T-cell (primary cell): ENCODE measurements at regions not wholly inside any gene's neighbourhood (a gene's known extent, or its start where the extent isn't known, plus 50 kb on each side); places are given as distances from the start of the nearest gene placed in this dataset.

Experiments
- ATAC-seq, 4 experiments: fragments of 200-7000 bp in 3 of 4; fragments of 150-1000 bp in 1 of 4; cut with Tn5 transposase; replicated peaks in 1 of 4; 1 replicate in 3 of 4; 2 replicates in 1 of 4; pipeline ENCODE4 v1.10.0; 2021; ENCODE audit warnings: moderate library complexity in 3 of 4, mild to moderate bottlenecking in 2 of 4, moderate number of reproducible peaks in 1 of 4
- CTCF ChIA-PET, 2 donors: fragments of 300-600 bp; sonication (Branson Sonifier 250); formaldehyde crosslinking; loops; one replicate each; lab custom pipeline; 2022; ENCODE audit warnings: antibody characterized with exemption in 2 of 2; lab: Charles Lee
- POLR2A ChIA-PET, 2 donors: fragments of 300-600 bp; sonication (Branson Sonifier 250); formaldehyde crosslinking; loops; one replicate each; lab custom pipeline; 2022; ENCODE audit warnings: antibody characterized with exemption in 2 of 2; lab: Charles Lee
- DNase-seq, 35 experiments: peaks; one replicate each; pipeline versions ENCODE4 v3.0.0 to v3.0.0-alpha.2; 2013 to 2023
- H3K27ac ChIP-seq: one replicate; pipeline ENCODE4 v1.5.1; 2013; ENCODE audit warnings: low read length
- H3K27me3 ChIP-seq, 2 experiments: replicated peaks in 1 of 2; 1 replicate in 1 of 2; 2 replicates in 1 of 2; pipeline versions ENCODE4 v1.6.1 to v1.7.0; 2013; ENCODE audit warnings: low read length in 1 of 2, mixed read lengths in 1 of 2; ENCODE audit not compliant: control insufficient read depth in 2 of 2, insufficient read depth in 2 of 2; ENCODE audit errors: extremely low read depth in 1 of 2
- H3K36me3 ChIP-seq, 2 donors: 1 replicate in 1 of 2; 2 replicates in 1 of 2; pipeline versions ENCODE4 v1.6.1 to v1.7.0; 2013; ENCODE audit warnings: low read length in 1 of 2; ENCODE audit not compliant: control insufficient read depth in 2 of 2, insufficient read depth in 1 of 2; ENCODE audit errors: extremely low read depth in 1 of 2
- H3K4me1 ChIP-seq, 2 experiments: 1 replicate in 1 of 2; 2 replicates in 1 of 2; pipeline versions ENCODE4 v1.6.1 to v1.7.0; 2013; ENCODE audit warnings: low read length in 2 of 2, mixed read lengths in 1 of 2; ENCODE audit not compliant: insufficient read depth in 2 of 2, control insufficient read depth in 1 of 2; ENCODE audit errors: extremely low read depth in 1 of 2
- H3K4me3 ChIP-seq, 2 donors: 1 replicate in 1 of 2; 2 replicates in 1 of 2; pipeline versions ENCODE4 v1.5.1 to v1.7.0; 2013; ENCODE audit warnings: mild to moderate bottlenecking in 2 of 2, low read length in 1 of 2, moderate library complexity in 1 of 2; ENCODE audit not compliant: control insufficient read depth in 1 of 2; ENCODE audit errors: extremely low read depth in 1 of 2
- H3K9me3 ChIP-seq: 2 replicates; pipeline ENCODE4 v1.7.0; 2013
- H3K27ac Mint-ChIP-seq, 2 donors: one replicate each; pipeline ENCODE4 v1.8.0; 2020 to 2021; ENCODE audit warnings: mild to moderate bottlenecking in 2 of 2, mixed read lengths in 2 of 2
- H3K27me3 Mint-ChIP-seq, 2 donors: one replicate each; pipeline ENCODE4 v1.8.0; 2021 to 2022; ENCODE audit warnings: mixed read lengths in 2 of 2
- H3K36me3 Mint-ChIP-seq: one replicate; pipeline ENCODE4 v1.8.0; 2021; ENCODE audit warnings: mixed read lengths
- H3K4me1 Mint-ChIP-seq, 3 donors: one replicate each; pipeline ENCODE4 v1.8.0; 2020 to 2022; ENCODE audit warnings: mixed read lengths in 3 of 3, mild to moderate bottlenecking in 1 of 3
- H3K4me3 Mint-ChIP-seq, 3 donors: one replicate each; pipeline ENCODE4 v1.8.0; 2020 to 2022; ENCODE audit warnings: mild to moderate bottlenecking in 3 of 3, mixed read lengths in 3 of 3, moderate library complexity in 3 of 3
- H3K9me3 Mint-ChIP-seq, 3 donors: one replicate each; pipeline ENCODE4 v1.8.0; 2020 to 2022; ENCODE audit warnings: mixed read lengths in 3 of 3
- WGBS: methylation state at CpG from one replicate; pipeline ENCODE4 v1.1.5; 2013; ENCODE audit warnings: missing lambda C conversion rate; ENCODE audit not compliant: insufficient coverage; 5-methylcytosine and 5-hydroxymethylcytosine counted together

DNA sequence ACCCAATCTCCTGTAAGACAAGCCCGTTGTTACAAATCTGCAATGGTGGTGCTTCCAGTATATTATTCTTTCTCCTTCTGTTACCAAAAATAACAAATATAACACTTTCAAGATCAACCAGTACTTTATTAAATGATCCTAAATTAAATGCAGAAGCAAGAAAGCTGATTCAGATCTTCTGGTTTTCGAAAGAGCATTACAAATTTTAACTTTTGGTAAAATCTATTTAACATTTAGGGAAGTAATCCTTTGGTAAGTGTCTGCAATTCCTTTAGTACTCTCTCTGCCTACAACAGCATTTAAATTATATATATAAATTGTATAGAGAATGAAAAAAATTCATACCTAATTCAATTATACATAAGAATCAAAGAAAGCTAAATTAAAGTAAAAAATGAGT lies 198.6 kb upstream of the HMCN1 start:
- no peaks in the 10 kb centered on the region for H3K9me3 ChIP-seq
- Mint-ChIP-seq H3K9me3 (peaks cover 0 to 5% (median 0%) of the 10 kb centered on the region in 3 donors), H3K27ac (no peak overlapping the region), H3K4me1 (peaks cover 6 to 9% (median 8%) of the 10 kb centered on the region in 3 donors), H3K27me3 (peaks cover 2 to 8% of the 10 kb centered on the region in 2 donors), H3K4me3 (no peak overlapping the region), H3K36me3 (no peaks in the 10 kb centered on the region)
- no peaks in the 10 kb centered on the region for H3K27me3 ChIP-seq
- ChIA-PET POLR2A (no interaction called here), CTCF (interaction anchor here in 1 of 2 donors (1.5 kb wide), 1 partner anchor 9 kb away, joined by 7 read pairs; no protein-coding TSS in a partner anchor)
- H3K36me3 ChIP-seq, result no peaks in the 10 kb centered on the region
- DNase-seq (no peak), ATAC-seq (no peak)
- WGBS, result no CpG with 5 or more reads among the region's 2 CpGs
- H3K4me1 ChIP-seq, result no peaks in the 10 kb centered on the region
- H3K27ac ChIP-seq, result no peak overlapping the region
- H3K4me3 ChIP-seq, result no peak overlapping the region

DNA sequence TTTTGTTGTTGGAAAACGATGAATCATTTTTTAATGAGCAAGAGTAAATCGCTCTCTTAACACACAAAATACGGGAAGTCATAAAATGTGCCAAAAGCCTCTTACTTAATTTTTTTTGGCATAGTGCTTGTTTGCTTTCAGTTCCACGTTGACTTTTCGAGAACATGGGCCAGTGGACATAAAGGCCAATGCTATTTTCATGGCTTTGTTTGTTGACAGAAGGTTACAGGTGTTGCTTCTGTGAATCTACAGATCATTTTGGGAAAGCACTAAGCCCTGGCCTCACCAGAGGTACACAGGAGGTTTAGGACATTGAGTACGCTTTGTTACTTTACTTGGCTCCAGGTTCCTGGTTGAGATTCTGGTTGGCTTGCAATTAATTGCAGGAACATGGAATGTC lies 199.4 kb upstream of the HMCN1 start:
- H3K27me3 Mint-ChIP-seq, result peaks cover 2 to 8% of the 10 kb centered on the region in 2 donors
- DNase-seq, result no peak
- peaks cover 0 to 4% (median 0%) of the 10 kb centered on the region in 3 donors for H3K9me3 Mint-ChIP-seq
- ChIA-PET CTCF (no interaction called here), POLR2A (no interaction called here)
- Histone ChIP-seq H3K4me3 (no peak overlapping the region), H3K27me3 (no peaks in the 10 kb centered on the region), H3K9me3 (no peaks in the 10 kb centered on the region), H3K27ac (no peak overlapping the region), H3K4me1 (no peaks in the 10 kb centered on the region), H3K36me3 (no peaks in the 10 kb centered on the region)
- no peak overlapping the region for H3K4me3 Mint-ChIP-seq
- no peak overlapping the region for H3K27ac Mint-ChIP-seq
- ATAC-seq, result no peak
- 38% methylated on average over 2 of the region's 6 CpGs for WGBS
- H3K36me3 Mint-ChIP-seq, result no peaks in the 10 kb centered on the region
- peaks cover 6 to 8% (median 7%) of the 10 kb centered on the region in 3 donors for H3K4me1 Mint-ChIP-seq

DNA sequence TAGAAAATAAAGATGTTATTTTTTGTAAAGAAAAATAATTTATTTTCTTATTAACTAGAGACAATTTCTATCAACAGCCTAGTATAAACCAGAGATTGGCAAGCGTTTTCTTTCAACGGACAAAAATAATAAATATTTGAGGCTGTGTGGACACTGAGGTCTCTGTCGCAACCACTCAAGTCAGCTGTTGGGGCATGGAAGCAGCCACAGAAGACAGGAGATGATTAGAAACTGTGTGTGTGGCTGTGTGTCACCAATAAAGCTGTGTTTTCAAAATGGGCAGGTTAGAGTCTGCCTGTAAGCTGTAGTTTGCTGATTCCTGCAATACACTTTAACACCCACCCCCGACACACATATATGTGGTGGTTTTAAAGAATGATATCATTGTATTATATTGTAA lies 200.6 kb upstream of the HMCN1 start:
- Mint-ChIP-seq H3K27ac (no peak overlapping the region), H3K36me3 (no peaks in the 10 kb centered on the region), H3K9me3 (no peaks in the 10 kb centered on the region), H3K4me1 (no peaks in the 10 kb centered on the region), H3K4me3 (no peak overlapping the region), H3K27me3 (peaks cover 2 to 8% of the 10 kb centered on the region in 2 donors)
- ATAC-seq (no peak), DNase-seq (no peak)
- H3K4me1 ChIP-seq, result no peaks in the 10 kb centered on the region
- H3K4me3 ChIP-seq, result no peak overlapping the region
- no peaks in the 10 kb centered on the region for H3K36me3 ChIP-seq
- no peak overlapping the region for H3K27ac ChIP-seq
- POLR2A ChIA-PET, result interaction anchor here in 1 of 2 donors (0.6 kb wide), 1 partner anchor 36 kb away, joined by 3 read pairs; no protein-coding TSS in a partner anchor
- CTCF ChIA-PET, result no interaction called here
- WGBS, result 100% methylated on average over 1 of the region's 4 CpGs
- H3K9me3 ChIP-seq, result no peaks in the 10 kb centered on the region
- H3K27me3 ChIP-seq, result no peaks in the 10 kb centered on the region

DNA sequence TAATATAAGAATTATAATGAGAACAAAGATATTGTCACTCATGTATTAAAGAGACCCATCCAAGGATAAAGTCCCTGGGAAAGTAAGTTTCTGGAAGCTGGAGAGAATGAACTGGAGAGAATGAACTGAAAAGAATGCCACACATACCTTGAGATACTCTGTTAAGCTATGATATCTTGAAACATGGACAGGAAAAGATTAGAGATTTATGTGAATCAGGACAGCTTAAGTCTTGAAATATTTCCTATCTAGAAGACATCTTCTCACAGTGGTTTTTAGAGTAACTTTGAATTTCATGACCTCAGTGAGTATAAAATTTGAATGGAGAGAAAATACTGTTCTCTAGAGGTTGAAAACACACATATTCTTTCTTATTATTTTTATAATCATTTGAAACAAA lies 201.3 kb upstream of the HMCN1 start:
- Mint-ChIP-seq H3K9me3 (no peaks in the 10 kb centered on the region), H3K27me3 (peaks cover 2 to 8% of the 10 kb centered on the region in 2 donors), H3K4me1 (no peaks in the 10 kb centered on the region), H3K27ac (no peak overlapping the region), H3K4me3 (no peak overlapping the region), H3K36me3 (no peaks in the 10 kb centered on the region)
- H3K4me3 ChIP-seq, result no peak overlapping the region
- ATAC-seq (no peak), DNase-seq (no peak)
- POLR2A ChIA-PET, result no interaction called here
- CTCF ChIA-PET, result interaction anchor here (0.8 to 1.0 kb wide), 2 partner anchors 16 to 63 kb away, joined by 3 to 4 read pairs; no protein-coding TSS in a partner anchor
- H3K9me3 ChIP-seq, result no peaks in the 10 kb centered on the region
- no peaks in the 10 kb centered on the region for H3K4me1 ChIP-seq
- no peak overlapping the region for H3K27ac ChIP-seq
- H3K27me3 ChIP-seq, result no peaks in the 10 kb centered on the region
- H3K36me3 ChIP-seq, result no peaks in the 10 kb centered on the region

DNA sequence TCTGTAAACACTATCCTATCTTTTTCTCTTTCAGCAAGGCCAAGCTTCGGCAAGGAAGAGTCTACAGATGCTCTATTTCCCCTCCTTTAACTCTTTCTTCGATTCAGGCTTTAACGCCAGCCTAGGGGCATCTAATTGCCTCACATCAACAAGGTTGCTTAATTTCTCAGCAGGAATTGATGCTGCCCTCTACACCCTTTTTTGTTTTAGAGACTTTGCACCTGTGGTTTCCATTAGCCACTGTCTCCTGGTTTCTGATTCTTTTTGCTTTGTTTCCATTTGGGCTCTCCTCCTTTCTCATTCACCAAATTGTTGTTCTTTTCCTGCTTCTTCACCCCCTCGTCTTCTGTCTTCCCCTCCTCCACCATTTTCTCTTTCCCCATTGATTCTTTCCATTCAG lies 202.4 kb upstream of the HMCN1 start:
- Histone ChIP-seq H3K27ac (no peak overlapping the region), H3K4me3 (no peak overlapping the region), H3K4me1 (no peaks in the 10 kb centered on the region), H3K36me3 (no peaks in the 10 kb centered on the region), H3K27me3 (no peaks in the 10 kb centered on the region), H3K9me3 (no peaks in the 10 kb centered on the region)
- Mint-ChIP-seq H3K9me3 (no peaks in the 10 kb centered on the region), H3K27ac (no peak overlapping the region), H3K36me3 (no peaks in the 10 kb centered on the region), H3K27me3 (peaks cover 2% of the 10 kb centered on the region in 2 donors), H3K4me3 (no peak overlapping the region), H3K4me1 (peaks cover 0 to 2% (median 0%) of the 10 kb centered on the region in 3 donors)
- ATAC-seq (no peak), DNase-seq (no peak)
- CTCF ChIA-PET, result interaction anchor here in 1 of 2 donors (0.5 kb wide), 1 partner anchor 38 kb away, joined by 3 read pairs; no protein-coding TSS in a partner anchor
- POLR2A ChIA-PET, result no interaction called here
- WGBS, result 83% methylated on average over 4 of the region's 4 CpGs

DNA sequence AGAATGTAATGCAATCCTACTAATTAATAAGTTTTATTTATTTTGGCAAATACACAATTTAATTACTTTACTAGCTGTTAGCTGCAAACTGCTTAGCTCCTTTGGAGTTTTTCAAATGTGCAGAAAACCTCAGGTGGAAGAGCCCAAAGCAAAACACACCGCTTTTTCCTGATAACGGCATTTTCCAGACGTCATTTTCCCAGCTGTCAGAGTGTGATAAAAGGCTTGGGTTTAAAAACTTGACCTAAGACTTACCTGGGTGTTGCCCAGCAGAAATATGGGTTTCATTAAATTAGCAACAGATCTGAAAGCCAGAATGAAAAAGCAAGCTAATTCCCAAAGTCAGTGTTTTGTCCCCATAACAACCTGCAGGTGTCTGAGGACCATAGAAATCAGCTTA lies 204.0 kb upstream of the HMCN1 start:
- ChIA-PET CTCF (interaction anchor here (1.4 to 1.8 kb wide), 2 partner anchors 66 to 140 kb away, joined by 4 to 6 read pairs; no protein-coding TSS in a partner anchor), POLR2A (no interaction called here)
- H3K4me3 Mint-ChIP-seq, result no peak overlapping the region
- no peaks in the 10 kb centered on the region for H3K9me3 Mint-ChIP-seq
- no peaks in the 10 kb centered on the region for H3K9me3 ChIP-seq
- no peaks in the 10 kb centered on the region for H3K27me3 ChIP-seq
- H3K36me3 ChIP-seq, result no peaks in the 10 kb centered on the region
- no peak overlapping the region for H3K27ac ChIP-seq
- 100% methylated on average over 2 of the region's 3 CpGs for WGBS
- no peaks in the 10 kb centered on the region for H3K36me3 Mint-ChIP-seq
- H3K27me3 Mint-ChIP-seq, result no peaks in the 10 kb centered on the region
- H3K4me1 ChIP-seq, result no peaks in the 10 kb centered on the region
- DNase-seq (no peak), ATAC-seq (no peak)
- peaks cover 0 to 3% (median 2%) of the 10 kb centered on the region in 3 donors for H3K4me1 Mint-ChIP-seq
- no peak overlapping the region for H3K4me3 ChIP-seq
- H3K27ac Mint-ChIP-seq, result no peak overlapping the region
